Endothelial cell (in vitro differentiated cells): ENCODE measurements at regions not wholly inside any gene's neighbourhood (a gene's known extent, or its start where the extent isn't known, plus 50 kb on each side); places are given as distances from the start of the nearest gene placed in this dataset.

Experiments
- DNase-seq: peaks from one replicate; pipeline ENCODE4 v3.0.0; 2021; ENCODE audit warnings: low spot score
- H3K27ac Mint-ChIP-seq: one replicate; pipeline ENCODE4 v1.8.0; 2021; ENCODE audit warnings: mixed read lengths, inconsistent platforms; ENCODE audit not compliant: unreplicated experiment
- H3K27me3 Mint-ChIP-seq: one replicate; pipeline ENCODE4 v1.8.0; 2021; ENCODE audit warnings: mild to moderate bottlenecking, moderate library complexity, mixed read lengths, inconsistent platforms; ENCODE audit not compliant: unreplicated experiment
- H3K36me3 Mint-ChIP-seq: one replicate; pipeline ENCODE4 v1.8.0; 2021; ENCODE audit warnings: mild to moderate bottlenecking, low read depth, mixed read lengths, inconsistent platforms; ENCODE audit not compliant: unreplicated experiment
- H3K4me1 Mint-ChIP-seq: one replicate; pipeline ENCODE4 v1.8.0; 2021; ENCODE audit warnings: mild to moderate bottlenecking, mixed read lengths, inconsistent platforms; ENCODE audit not compliant: unreplicated experiment
- H3K4me3 Mint-ChIP-seq: one replicate; pipeline ENCODE4 v1.8.0; 2021; ENCODE audit warnings: mild to moderate bottlenecking, mixed read lengths, inconsistent platforms; ENCODE audit not compliant: unreplicated experiment
- H3K9me3 Mint-ChIP-seq: one replicate; pipeline ENCODE4 v1.8.0; 2021; ENCODE audit warnings: mixed read lengths, inconsistent platforms; ENCODE audit not compliant: unreplicated experiment
- TF ChIP-seq, protein P1 (sequence below): fragments of 200-600 bp; sonication (generic); IDR thresholded peaks from one replicate; pipeline ENCODE4 v1.5.0; 2021; ENCODE audit warnings: antibody characterized with exemption; ENCODE audit not compliant: unreplicated experiment

DNA sequence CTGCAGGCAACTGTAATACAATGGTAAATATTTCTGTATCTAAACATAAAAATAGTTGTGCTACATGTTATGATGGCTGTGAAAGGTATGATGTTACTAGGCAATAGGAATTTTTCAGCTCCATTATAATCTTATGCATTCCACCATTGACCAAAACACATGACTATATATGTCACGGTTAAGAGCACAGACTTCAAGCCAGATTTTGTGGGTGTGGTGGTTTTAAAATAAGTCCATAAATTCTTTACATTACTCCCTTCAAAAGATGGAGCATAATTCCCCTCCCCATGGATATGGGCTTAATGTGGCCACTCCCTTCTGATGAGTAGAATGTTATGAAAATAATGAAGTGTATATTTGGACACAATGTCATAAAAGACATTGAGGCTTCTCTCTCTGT, 88.4 kb upstream of the TBC1D5 start:
- DNase-seq, result no peak
- Mint-ChIP-seq H3K27me3 (no peaks in the 10 kb centered on the region), H3K36me3 (no peaks in the 10 kb centered on the region), H3K9me3 (no peaks in the 10 kb centered on the region), H3K4me1 (no peaks in the 10 kb centered on the region), H3K27ac (no peak overlapping the region), H3K4me3 (no peak overlapping the region)
- TF ChIP-seq, protein P1, sequence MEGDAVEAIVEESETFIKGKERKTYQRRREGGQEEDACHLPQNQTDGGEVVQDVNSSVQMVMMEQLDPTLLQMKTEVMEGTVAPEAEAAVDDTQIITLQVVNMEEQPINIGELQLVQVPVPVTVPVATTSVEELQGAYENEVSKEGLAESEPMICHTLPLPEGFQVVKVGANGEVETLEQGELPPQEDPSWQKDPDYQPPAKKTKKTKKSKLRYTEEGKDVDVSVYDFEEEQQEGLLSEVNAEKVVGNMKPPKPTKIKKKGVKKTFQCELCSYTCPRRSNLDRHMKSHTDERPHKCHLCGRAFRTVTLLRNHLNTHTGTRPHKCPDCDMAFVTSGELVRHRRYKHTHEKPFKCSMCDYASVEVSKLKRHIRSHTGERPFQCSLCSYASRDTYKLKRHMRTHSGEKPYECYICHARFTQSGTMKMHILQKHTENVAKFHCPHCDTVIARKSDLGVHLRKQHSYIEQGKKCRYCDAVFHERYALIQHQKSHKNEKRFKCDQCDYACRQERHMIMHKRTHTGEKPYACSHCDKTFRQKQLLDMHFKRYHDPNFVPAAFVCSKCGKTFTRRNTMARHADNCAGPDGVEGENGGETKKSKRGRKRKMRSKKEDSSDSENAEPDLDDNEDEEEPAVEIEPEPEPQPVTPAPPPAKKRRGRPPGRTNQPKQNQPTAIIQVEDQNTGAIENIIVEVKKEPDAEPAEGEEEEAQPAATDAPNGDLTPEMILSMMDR, result no peak

DNA sequence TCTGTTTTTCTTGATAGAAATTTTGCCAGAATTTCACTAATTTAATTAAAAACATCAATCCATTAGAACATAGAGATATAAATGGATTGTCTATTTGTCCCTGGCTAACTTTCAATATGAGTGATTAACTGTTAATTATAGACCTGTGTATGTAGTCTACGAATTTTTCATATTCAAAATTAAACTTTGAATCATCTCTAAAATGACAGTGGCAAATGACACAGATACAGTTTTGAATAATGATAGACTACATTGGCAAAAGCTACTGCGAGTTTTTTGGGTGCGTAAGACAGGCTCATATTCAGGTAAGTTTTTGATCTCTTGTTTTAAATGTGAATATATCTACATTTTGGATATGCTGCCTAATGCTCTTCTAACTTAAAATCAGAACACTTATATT, 86.0 kb upstream of the TBC1D5 start:
- no peak overlapping the region for H3K4me3 Mint-ChIP-seq
- H3K4me1 Mint-ChIP-seq, result no peaks in the 10 kb centered on the region
- H3K36me3 Mint-ChIP-seq, result no peaks in the 10 kb centered on the region
- H3K27ac Mint-ChIP-seq, result no peak overlapping the region
- H3K9me3 Mint-ChIP-seq, result no peaks in the 10 kb centered on the region
- no peak for DNase-seq
- TF ChIP-seq, protein P1, result no peak
- no peaks in the 10 kb centered on the region for H3K27me3 Mint-ChIP-seq

DNA sequence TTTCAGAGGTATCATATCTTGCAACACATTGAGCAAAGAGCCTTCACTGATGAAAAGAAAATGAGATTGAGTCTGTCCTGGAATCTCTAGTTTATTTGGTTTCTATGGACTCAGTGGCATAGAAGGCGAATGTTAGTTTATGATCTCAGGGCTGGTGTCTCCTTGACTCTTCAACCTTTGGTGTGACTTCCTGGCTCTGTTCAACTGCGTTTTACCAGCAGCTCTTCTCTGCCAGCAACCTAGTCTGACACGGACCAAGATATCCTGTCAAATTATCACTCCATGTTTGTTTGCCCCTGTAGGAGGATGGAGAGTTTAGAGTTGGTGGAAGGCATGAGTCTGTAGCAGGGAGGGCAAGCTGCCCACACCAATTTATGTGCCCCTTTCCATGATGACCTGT, 82.9 kb upstream of the TBC1D5 start:
- H3K4me1 Mint-ChIP-seq, result peaks cover 3% of the 10 kb centered on the region
- TF ChIP-seq, protein P1, result no peak
- H3K9me3 Mint-ChIP-seq, result no peaks in the 10 kb centered on the region

DNA sequence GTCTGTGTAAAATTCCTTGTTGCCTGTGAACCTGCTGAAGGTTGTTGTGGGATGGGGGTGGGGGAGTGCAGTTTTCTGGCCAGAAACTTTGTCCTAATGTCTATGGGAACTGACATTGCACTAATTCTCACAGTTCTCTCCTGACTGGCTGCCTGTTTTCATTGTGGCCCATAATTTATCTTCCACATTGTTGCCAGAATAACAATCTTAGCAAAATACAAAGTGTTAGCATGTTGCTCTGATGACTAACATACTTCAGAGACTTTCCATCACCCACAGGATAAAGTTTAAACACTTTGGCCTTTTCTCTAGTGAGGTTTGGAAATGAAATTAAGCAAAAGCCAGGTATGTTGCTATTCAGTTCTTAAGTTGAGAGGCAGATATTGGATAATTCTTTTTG, 81.4 kb upstream of the TBC1D5 start:
- H3K36me3 Mint-ChIP-seq, result no peaks in the 10 kb centered on the region

More for the DNA sequence above, 82.9 kb upstream of the TBC1D5 start:
- no peak for DNase-seq
- H3K4me3 Mint-ChIP-seq, result no peak overlapping the region
- H3K36me3 Mint-ChIP-seq, result no peaks in the 10 kb centered on the region
- H3K27ac Mint-ChIP-seq, result no peak overlapping the region
- H3K27me3 Mint-ChIP-seq, result no peaks in the 10 kb centered on the region

DNA sequence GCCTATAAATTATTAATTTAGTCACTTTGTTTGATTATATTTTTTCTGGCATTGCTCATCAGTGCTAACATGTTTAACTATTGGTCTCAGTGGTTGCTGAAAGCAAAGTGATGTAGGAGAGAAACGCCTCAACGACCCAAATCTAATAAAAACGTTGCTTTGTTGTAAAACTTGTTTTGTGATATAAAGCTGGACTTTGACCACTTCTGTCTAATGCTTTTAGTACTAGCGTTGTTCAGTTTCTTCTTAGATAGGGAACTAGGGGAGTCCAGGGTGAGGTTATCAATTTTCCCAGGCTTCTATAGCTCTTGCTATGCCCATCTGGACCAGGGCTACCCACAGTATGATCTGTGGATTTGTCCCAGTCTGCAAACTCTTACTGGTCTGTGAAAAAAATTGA, 80.6 kb upstream of the TBC1D5 start:
- Mint-ChIP-seq H3K27me3 (peaks cover 1% of the 10 kb centered on the region), H3K27ac (no peak overlapping the region), H3K36me3 (no peaks in the 10 kb centered on the region), H3K4me1 (peaks cover 6% of the 10 kb centered on the region), H3K9me3 (no peaks in the 10 kb centered on the region), H3K4me3 (no peak overlapping the region)
- DNase-seq, result no peak
- TF ChIP-seq, protein P1, result no peak

More for the DNA sequence above, 81.4 kb upstream of the TBC1D5 start:
- TF ChIP-seq, protein P1, result no peak
- Mint-ChIP-seq H3K4me3 (no peak overlapping the region), H3K4me1 (peaks cover 6% of the 10 kb centered on the region), H3K27me3 (peaks cover 1% of the 10 kb centered on the region), H3K27ac (no peak overlapping the region), H3K9me3 (no peaks in the 10 kb centered on the region)
- no peak for DNase-seq
